GM18870 (cell line): ENCODE measurements at regions not wholly inside any gene's neighbourhood (a gene's known extent, or its start where the extent isn't known, plus 50 kb on each side); places are given as distances from the start of the nearest gene placed in this dataset.
"Not testable (repeated sequence)": the region's sequence is repeated elsewhere in the genome, so short reads cannot be mapped to it uniquely, and the experiment has no call there.

Experiments used
- ATAC-seq: cut with Tn5 transposase; IDR thresholded peaks from one replicate; pipeline ENCODE4 v1.9.1; 2021; ENCODE audit warnings: moderate library complexity; ENCODE audit not compliant: unreplicated experiment

DNA sequence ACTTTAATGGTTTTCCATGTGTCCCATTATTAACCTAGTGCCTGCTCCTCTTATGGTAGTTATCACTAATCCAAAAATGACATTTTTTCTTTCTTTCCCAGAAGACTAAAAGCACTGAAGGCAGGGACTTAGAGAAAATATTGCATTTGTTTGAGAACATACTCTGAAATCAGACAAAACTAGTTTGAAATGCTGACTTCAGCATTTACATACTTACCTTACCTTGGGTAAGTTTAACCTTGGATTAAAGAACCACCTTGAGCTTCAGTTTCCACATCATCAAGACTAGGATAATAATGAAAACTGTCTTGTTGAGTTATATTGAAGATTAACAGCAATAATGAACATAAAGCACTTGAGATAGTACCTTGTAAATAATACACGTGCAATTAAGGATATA is 413.0 kb downstream of the SOX2 start:
- no peak for ATAC-seq

DNA sequence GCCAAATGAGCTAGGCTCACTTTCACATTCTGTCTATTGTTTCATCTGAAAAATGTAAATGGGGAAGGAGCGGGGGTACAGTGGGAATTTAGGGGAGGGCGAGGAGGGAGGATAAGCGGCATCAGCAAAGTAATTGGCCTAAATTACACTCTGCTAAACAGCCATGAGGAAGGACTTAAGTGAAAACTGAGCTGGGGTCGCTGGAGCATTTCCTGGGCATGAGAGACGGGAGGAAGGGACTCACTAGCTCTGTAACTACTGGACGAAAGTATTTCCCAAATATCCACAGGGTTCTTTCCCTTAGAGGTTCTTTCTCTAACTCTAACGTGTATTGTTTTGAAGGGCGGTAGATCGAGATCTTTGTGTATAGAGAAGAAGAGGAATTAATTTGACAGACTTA is 418.0 kb downstream of the SOX2 start:
- no peak for ATAC-seq

DNA sequence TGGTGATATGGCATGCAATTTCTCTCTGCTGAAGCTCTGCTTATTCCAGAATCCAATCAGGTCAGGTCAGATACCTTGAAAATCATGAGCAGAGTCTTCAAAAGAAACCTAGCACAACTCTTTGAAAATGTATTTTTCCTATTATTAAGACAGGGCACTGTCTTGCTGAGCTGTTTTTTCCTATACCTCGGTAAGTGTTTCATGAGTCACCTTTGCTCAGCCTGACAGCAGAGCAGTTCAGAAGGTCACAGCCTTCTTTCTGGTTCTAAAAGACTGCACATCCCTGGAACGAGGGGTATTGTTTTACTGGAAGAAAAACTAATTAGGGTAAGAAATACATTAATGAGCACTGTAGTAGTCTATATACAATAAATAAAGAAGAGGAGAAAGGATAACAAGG is 422.0 kb downstream of the SOX2 start:
- no peak for ATAC-seq

- ATAC-seq: no peak
These were observed 423.3 kb downstream of the SOX2 start for GRCh38 chr3:182135056-182135455.

- ATAC-seq: no peak
These were observed 424.5 kb downstream of the SOX2 start for GRCh38 chr3:182136008-182136910.

DNA sequence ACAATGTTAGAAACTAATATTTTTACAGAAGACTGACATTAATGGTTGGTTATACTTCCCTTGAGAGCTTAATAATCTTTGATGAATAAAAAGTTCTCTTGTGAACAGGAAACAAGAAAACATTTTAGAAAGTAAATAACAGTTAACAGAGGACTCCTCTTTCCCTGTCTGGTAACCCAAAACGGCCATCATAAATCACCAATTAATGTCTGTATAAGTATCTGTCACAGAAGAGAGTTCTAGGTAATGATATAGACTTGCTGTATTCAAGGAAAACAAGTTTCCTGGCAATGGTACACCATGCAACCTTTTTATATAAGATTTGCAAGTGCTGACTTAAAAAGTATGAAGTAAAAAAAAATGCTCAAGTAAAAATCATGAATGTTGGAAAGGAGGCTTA is 426.7 kb downstream of the SOX2 start:
- ATAC-seq: no peak

GRCh38 chr3:182139627-182140357 is 428.1 kb downstream of the SOX2 start:
- ATAC-seq: no peak

GRCh38 chr3:182142928-182143327 is 431.2 kb downstream of the SOX2 start:
- no peak for ATAC-seq

GRCh38 chr3:182143903-182144302 is 432.2 kb downstream of the SOX2 start:
- no peak for ATAC-seq

DNA sequence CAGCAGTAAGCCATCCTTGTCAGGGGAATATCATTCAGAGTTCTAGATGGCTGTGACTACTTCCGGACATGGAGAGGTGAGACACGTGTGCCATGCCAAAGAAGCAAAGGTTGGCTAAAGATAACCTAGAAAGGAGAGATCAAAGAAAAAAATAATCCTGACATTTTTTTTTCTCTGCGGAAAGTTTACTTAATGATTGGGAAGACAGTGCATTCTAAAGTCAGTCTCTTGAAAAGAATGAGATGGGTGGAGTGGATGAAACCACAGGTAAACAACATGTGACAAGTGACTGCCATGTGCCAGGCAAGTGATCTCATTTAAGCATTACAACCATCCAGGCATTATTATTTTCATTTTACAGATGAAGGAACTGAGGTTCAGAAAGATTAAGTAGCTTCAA is 436.6 kb downstream of the SOX2 start:
- no peak for ATAC-seq

DNA sequence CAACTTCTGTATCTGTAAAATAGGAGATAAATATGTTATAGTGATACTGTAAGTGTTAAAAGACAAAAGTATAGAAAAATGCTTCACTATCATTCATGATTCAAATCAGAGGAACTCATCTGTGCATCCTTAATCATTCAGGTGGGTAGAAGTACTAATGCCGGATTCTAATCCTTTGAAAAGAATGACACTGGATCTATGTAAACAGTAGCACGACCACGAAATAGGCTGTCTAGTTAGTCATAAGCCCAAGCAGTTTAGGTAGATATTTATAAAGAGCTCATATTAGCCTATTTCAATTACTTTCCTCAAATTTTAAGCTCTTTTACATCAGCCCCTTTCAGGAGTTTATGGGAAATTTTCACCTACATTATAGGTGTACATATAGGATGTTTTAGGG is 437.9 kb downstream of the SOX2 start:
- ATAC-seq: no peak

DNA sequence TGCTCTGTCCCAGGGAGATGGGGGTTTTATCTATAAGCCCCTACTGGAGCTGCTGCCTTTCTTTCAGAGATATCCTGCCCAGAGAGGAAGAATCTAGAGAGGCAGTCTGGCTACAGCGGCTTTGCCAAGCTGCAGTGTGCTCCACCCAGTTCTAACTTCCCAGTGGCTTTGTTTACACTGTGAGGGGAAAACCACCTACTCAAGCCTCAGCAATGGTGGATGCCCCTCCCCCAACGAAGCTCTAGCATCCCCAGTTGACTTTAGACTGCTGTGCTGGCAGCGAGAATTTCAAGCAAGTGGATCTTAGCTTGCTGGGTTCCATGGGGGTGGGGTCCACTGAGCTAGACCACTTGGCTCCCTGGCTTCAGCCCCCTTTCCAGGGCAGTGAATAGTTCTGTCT is 444.6 kb downstream of the SOX2 start:
- not testable (repeated sequence) for ATAC-seq

- no peak for ATAC-seq
These were observed 453.5 kb downstream of the SOX2 start for GRCh38 chr3:182165234-182165633.

DNA sequence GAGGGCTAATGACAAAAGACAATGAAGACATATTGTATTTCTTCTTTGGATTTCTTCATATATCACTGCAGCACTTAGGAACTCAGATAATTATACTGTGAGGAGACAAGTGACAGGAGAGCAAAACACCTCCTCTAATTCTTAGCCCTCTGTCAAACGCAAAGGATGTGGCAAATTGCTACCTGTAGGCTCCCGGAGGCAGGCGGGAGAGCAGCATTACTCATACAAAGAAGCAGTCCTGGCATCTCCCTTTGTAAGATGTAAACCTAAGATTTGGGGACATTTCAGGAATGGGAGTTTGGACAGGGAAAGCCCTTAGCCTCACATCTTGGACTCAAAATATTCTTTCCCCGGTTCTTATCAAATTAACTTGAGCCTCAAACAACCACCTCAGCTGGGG is 460.8 kb downstream of the SOX2 start:
- ATAC-seq: no peak

DNA sequence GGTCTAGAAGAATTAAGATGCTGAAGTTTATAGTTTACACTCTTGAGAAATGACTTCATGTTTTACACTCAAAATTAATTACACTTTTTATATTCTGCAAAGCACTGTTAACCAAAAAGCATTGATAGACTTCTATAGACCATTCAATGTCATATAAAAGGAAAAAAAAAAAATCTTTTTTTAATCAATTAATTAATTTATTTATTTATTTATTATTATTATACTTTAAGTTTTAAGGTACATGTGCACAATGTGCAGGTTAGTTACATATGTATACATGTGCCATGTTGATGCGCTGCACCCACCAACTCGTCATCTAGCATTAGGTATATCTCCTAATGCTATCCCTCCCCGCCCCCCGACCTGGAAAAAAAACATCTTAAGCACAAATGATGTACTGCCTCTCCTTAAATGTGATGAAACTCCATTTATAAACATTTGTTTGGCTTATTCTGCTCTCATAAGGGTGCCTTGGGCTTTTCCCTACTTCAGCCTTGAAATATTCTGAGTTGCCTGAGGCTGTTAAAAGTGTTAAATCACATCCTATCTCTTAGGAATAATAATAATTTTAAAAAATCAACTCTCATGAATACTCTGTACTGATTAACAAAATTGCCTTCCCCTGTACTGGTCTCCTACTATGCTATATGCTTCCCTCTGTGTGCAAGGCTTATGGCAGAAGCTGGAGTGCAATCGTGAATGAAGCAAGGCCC is 466.9 kb downstream of the SOX2 start:
- no peak for ATAC-seq

- no peak for ATAC-seq
These were observed 467.9 kb downstream of the SOX2 start for GRCh38 chr3:182179631-182180030.

GRCh38 chr3:182180654-182181385 is 469.1 kb downstream of the SOX2 start:
- no peak for ATAC-seq

DNA sequence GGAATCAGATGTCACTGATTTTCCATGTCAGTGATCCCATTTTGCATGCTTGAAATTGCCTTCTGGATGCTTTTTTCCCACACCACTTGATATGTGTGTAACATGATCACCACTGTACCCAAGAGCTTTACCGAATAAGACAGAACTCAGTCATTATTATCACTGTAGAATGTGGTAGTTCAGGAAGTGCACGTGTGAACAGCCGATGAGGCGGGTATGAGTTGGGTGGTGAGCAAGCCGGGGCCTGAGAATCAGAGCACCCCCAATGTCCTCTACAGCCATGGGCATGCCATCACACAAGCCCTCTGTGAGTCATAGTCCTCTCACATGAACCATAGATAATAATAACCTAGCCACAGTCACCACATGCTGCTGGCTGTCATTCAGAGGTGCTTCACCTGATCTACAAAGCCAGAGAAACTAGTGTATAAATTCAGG is 470.8 kb downstream of the SOX2 start:
- ATAC-seq: peak; percentile 66

GRCh38 chr3:182183716-182184430 is 472.1 kb downstream of the SOX2 start:
- ATAC-seq: no peak

- no peak for ATAC-seq
These were observed 473.6 kb downstream of the SOX2 start for GRCh38 chr3:182185313-182185712.
